IPS DF 6.9 (cell line): ENCODE measurements at regions not wholly inside any gene's neighbourhood (a gene's known extent, or its start where the extent isn't known, plus 50 kb on each side); places are given as distances from the start of the nearest gene placed in this dataset.

Experiments used
- DNase-seq: peaks from one replicate; pipeline ENCODE4 v3.0.0-alpha.2; 2013; ENCODE audit warnings: low read depth, low spot score
- H3K27ac ChIP-seq: one replicate; pipeline ENCODE4 v1.5.1; 2013; ENCODE audit warnings: low read length, control low read depth
- H3K27me3 ChIP-seq: 2 replicates; pipeline ENCODE4 v1.6.1; 2013; ENCODE audit warnings: mild to moderate bottlenecking, low read length; ENCODE audit not compliant: control insufficient read depth, insufficient read depth
- H3K36me3 ChIP-seq: 2 replicates; pipeline ENCODE4 v1.6.1; 2013; ENCODE audit warnings: low read length; ENCODE audit not compliant: control insufficient read depth, insufficient read depth
- H3K4me1 ChIP-seq: 2 replicates; pipeline ENCODE4 v1.6.1; 2013; ENCODE audit warnings: low read length; ENCODE audit not compliant: control insufficient read depth, insufficient read depth
- H3K4me3 ChIP-seq: 2 replicates; pipeline ENCODE4 v1.5.1; 2013; ENCODE audit warnings: mild to moderate bottlenecking, low read length
- H3K9me3 ChIP-seq: 2 replicates; pipeline ENCODE4 v1.6.1; 2013; ENCODE audit warnings: low read length, inconsistent platforms; ENCODE audit not compliant: control insufficient read depth, insufficient read depth
- WGBS: extraction: QIAGEN DNeasy Blood & Tissue Kit; methylation state at CpG from one replicate; pipeline ENCODE4 v1.1.7; 2013; ENCODE audit warnings: mixed read lengths, missing lambda C conversion rate; ENCODE audit not compliant: insufficient read length, insufficient coverage; 5-methylcytosine and 5-hydroxymethylcytosine counted together

DNA sequence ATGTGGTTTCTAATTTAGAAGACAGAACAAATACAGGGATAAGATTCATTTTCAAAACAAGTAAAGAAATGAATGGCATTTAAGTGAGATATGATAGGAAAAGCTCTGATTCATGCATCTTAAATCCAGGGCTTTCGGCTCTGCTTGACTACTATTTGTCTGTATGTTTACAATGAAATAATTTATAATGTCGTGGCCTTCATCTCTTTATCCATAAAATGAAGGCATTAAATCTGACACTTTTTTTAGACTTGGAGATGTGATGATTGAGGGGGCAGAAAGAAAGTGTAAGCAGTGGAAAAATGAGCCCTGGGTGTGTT lies 115.7 kb upstream of the KIT start:
- Histone ChIP-seq H3K36me3 (no peaks in the 10 kb centered on the region), H3K9me3 (no peaks in the 10 kb centered on the region), H3K4me3 (no peak overlapping the region), H3K27ac (no peak overlapping the region), H3K4me1 (no peaks in the 10 kb centered on the region; the same call in 1 of the 2 replicates), H3K27me3 (no peaks in the 10 kb centered on the region)
- WGBS, result no CpG with 5 or more reads among the region's 2 CpGs
- no peak for DNase-seq

DNA sequence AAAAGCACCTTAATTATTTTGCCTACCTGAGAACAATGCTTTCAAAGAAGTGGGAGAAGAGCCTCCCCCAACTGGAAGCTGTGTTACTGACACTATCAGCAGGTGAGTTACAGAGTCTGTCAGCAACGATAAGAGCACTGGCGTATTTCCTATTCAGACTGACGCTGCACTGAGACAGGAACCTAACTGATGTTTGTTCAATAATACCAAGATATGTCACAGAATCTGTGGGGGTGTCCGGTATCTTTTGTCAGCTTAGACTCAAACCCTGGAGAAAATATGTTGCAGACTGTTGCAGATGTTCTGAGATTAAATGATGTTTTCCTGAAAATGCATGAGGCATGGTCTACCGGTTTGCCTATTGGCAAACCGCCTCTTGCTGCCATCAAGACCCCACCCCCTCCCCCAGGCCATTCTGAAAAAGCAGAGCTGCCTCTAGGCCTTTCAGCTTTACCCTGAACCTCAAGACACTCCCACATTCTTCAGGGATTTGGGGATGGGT lies 115.2 kb upstream of the KIT start:
- H3K9me3 ChIP-seq, result no peaks in the 10 kb centered on the region
- no CpG with 5 or more reads among the region's 6 CpGs for WGBS
- H3K4me1 ChIP-seq, result peaks cover 2% of the 10 kb centered on the region
- no peak for DNase-seq
- no peak overlapping the region for H3K27ac ChIP-seq
- no peaks in the 10 kb centered on the region for H3K36me3 ChIP-seq
- H3K4me3 ChIP-seq, result no peak overlapping the region
- no peaks in the 10 kb centered on the region for H3K27me3 ChIP-seq

DNA sequence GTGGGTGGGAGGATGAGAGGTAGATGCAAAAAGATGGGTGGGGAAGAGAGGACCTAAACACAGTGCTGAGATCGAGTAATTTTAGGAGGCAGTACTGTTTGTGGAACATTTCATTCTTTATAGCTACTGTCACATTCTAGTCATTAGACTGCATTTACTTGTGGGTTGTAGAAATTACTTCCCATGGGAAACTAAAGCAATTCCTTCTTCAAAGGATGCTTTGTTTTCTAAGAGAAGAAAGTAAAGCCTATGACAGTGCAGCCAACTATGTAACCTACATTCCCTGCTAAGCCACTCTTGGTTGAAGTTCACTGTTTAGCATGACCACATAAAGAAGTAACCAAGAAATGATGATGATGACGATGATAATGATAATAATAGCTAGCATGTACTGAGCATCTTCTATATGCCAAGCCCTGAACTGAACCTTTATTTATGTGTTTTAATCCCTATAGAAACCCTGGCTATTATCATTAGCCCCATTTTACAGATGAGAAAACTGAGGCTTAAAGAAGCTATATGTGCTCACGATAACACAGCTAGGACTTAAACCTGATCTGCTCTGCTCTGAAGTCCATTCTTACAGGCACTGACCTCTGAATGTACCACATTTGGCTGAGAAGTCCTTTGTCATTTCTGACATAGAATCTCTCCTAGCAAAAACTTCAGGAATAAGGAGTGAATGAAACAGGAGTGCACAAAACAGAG lies 114.5 kb upstream of the KIT start:
- Histone ChIP-seq H3K9me3 (no peaks in the 10 kb centered on the region), H3K27me3 (no peaks in the 10 kb centered on the region), H3K36me3 (no peaks in the 10 kb centered on the region), H3K27ac (no peak overlapping the region), H3K4me3 (no peak overlapping the region), H3K4me1 (peaks cover 2% of the 10 kb centered on the region)
- WGBS, result no CpG with 5 or more reads among the region's 3 CpGs
- no peak for DNase-seq

DNA sequence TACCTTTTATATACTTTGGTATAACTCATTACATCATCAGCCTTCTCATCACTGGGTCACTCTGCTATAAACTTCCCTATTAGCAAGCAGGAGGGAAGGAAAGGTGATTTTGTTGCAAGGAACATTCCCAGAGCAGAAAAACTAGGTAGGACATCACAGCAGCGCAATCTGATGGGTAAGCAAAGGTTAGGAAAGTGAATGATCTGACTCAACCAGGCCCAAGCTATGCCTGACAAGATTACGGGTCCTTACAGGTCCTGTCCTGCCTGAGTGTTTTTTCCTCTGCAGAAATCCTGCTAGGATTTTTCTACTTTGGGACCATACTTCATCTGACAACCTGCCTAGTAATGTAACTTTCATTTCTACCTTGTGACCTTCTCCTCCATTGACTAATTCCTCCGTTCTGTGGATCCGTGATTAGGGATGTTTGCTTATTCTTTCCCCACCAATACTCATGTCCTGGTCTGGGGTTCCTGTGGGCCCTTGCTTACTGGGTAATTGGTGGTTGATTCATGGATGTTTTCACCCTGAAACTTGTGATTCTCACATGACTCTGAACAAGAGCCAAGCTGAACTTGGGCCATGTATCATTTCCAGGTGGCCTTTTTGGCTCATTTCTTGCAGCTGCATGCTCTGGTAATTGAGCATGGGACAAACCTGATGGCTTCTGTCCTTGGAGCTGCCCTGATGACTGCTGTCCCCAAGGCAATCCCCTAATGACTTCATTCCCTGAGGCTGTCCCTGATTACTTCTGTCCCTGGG lies 111.9 kb upstream of the KIT start:
- Histone ChIP-seq H3K27ac (no peak overlapping the region), H3K27me3 (no peaks in the 10 kb centered on the region), H3K4me3 (no peak overlapping the region), H3K36me3 (no peaks in the 10 kb centered on the region), H3K4me1 (peaks cover 2% of the 10 kb centered on the region), H3K9me3 (no peaks in the 10 kb centered on the region)
- no peak for DNase-seq
- WGBS, result no CpG with 5 or more reads among the region's 4 CpGs

DNA sequence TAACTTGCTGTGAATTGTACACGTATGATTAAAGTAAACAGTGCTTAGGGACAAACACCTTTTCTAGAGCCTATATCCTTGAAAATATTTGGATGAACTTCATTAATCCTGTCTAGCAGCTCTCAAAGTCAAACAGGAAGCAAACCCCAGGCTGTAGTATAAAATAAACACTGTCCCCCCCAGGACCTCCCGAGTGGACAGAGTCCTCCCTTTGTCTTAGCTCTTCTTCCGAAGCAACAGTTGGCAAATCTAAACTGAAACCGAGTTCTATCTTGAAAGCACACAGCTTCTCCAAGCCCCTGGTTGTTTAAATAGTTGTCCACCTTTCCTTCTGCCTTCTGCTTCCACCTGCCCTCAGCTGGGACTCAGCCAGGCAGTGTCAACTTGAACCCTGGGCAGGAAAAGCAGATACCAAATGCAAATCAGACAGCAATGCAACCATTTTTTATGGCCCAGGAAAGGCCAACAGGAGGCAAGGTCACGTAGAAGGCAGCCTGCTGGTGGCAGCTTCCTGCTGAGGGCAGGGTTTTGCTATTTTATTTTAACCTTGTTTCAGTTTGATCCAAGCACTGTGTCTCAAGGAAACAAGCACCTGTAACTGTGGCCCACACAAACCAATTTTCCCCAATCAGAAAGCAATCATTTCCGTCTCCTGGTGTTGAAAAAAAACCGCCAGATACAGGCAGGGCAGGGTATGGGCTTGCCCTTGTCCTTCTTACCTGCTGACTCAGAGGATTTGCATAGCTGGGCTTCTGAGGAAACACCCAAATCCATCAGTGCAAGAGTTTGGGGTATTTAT lies 110.3 kb upstream of the KIT start:
- no peak for DNase-seq
- Histone ChIP-seq H3K27ac (no peak overlapping the region), H3K4me1 (peaks cover 2% of the 10 kb centered on the region), H3K4me3 (no peak overlapping the region), H3K9me3 (no peaks in the 10 kb centered on the region), H3K36me3 (no peaks in the 10 kb centered on the region), H3K27me3 (no peaks in the 10 kb centered on the region)
- WGBS, result no CpG with 5 or more reads among the region's 7 CpGs

DNA sequence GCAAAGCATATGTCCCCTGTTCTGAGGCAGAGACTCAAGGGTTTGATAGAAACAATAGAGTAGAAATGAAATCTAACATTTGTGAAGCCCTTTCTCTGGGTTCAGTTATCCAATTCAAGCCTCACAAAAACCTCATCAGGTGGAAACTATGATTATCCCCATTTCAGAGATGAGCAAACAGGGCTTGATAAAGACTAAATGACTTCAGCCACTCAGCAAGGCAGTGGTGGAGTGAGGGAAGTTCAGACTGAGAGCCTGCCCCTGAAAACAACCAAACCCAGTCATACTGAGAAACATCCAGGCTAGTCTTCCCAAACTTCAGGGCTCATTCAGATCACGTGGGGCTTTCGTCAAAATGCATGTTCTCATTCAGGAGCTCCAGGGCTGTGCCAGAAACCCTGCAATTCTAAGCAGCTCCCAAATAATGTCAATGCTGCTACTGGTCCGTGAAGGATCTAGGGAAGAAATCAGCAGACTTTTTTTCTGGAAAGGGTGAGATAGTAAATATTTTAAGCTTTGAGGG lies 109.6 kb upstream of the KIT start:
- no peak overlapping the region for H3K4me3 ChIP-seq
- no peaks in the 10 kb centered on the region for H3K27me3 ChIP-seq
- peaks cover 2% of the 10 kb centered on the region for H3K4me1 ChIP-seq
- no peak overlapping the region for H3K27ac ChIP-seq
- no peaks in the 10 kb centered on the region for H3K36me3 ChIP-seq
- DNase-seq, result no peak
- no CpG with 5 or more reads among the region's 3 CpGs for WGBS
- no peaks in the 10 kb centered on the region for H3K9me3 ChIP-seq

DNA sequence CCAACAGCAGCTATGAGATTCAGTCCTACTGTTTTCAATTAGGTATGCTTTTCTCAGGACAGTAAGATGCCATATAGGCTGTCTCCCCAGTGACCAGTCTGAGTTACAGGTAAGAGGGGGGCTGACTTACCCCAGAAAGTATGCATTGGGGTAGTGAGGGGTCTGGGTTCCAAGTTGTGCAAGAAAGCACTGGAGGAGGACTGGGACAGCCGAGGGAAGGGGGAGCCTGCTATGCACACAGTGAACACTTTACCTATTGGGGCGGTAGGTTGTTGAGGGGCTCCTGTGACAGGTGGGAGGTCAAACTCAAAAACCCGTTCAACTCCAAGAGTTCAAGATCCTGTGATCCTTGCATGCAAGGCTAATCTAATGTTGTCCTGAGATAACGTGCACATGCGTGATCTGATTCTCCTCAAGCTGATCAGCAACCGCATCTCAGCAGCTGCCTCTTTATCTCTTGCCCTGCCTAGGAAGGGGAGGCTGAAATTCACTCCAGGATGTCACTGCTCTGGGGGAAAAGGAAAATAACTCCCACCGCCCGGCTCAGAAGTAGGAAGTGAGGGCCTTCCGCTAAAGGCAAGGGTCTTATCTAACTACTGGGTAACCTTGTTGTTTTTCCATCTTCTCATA lies 108.8 kb upstream of the KIT start:
- no peaks in the 10 kb centered on the region for H3K27me3 ChIP-seq
- DNase-seq, result no peak
- no peak overlapping the region for H3K4me3 ChIP-seq
- H3K9me3 ChIP-seq, result no peaks in the 10 kb centered on the region
- H3K4me1 ChIP-seq, result peaks cover 2% of the 10 kb centered on the region
- H3K27ac ChIP-seq, result no peak overlapping the region
- no CpG with 5 or more reads among the region's 9 CpGs for WGBS
- no peaks in the 10 kb centered on the region for H3K36me3 ChIP-seq

DNA sequence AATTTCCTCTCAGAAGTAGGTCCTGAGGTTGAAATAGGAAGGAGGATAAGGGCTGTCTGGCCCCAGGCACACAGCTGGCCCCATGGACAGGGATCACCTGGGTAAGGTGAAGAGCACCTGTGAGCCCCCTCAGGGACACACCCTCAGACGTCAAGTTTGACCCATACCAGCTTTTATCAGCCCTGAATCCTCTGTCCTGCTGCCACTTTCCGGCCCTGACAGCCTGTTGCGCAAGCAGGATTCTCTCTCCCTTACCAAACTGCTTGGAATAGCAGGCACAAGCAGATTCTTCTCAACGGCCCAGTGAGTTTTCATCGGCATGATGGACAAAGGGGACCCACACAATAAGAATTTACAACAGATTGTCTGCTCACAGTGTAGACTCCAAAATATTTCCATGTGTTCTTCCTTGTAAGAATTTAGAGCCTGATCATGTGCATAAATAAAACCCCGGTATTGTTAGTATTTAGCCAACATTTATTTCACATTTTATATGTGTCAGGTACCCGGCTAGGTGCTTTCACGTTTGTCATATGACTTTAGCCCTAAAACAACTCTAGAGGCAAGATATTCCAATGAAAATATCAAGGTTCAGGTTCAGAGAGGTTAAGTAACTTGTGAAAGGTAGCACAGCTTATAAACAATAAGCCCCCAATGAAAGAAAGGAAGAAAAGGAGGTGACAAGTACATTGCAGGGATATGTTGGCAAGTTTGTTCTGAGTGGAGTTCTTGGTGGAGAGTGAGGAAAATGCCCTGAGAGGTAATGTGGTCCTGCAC lies 107.2 kb upstream of the KIT start:
- Histone ChIP-seq H3K27me3 (no peaks in the 10 kb centered on the region), H3K36me3 (no peaks in the 10 kb centered on the region), H3K27ac (no peak overlapping the region), H3K4me1 (peaks cover 2% of the 10 kb centered on the region), H3K9me3 (no peaks in the 10 kb centered on the region), H3K4me3 (no peak overlapping the region)
- WGBS, result no CpG with 5 or more reads among the region's 8 CpGs
- DNase-seq, result no peak

DNA sequence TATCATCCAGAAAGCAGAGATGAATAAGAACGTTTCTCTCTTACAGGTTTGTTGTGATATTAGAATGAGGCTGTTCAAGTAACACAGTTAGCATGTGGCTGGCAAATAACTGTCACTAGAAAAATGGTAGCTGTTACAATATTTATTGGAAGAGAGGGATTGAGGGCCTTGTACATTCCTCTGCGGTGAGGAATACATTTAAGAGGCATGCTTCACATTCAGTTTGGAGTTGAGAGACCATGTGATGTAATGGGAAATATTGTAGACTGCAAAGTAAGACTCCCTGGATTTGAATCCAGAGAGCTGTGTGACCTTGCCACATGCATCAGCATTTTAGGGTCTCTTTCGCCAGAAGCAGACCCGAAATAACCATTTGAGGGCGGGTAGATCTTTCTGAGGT lies 104.8 kb upstream of the KIT start:
- Histone ChIP-seq H3K4me1 (no peaks in the 10 kb centered on the region), H3K27me3 (no peaks in the 10 kb centered on the region), H3K36me3 (no peaks in the 10 kb centered on the region), H3K4me3 (no peak overlapping the region), H3K9me3 (no peaks in the 10 kb centered on the region), H3K27ac (no peak overlapping the region)
- WGBS, result no CpG with 5 or more reads among the region's 5 CpGs
- DNase-seq, result no peak
